GM18868 (cell line): ENCODE measurements at regions not wholly inside any gene's neighbourhood (a gene's known extent, or its start where the extent isn't known, plus 50 kb on each side); places are given as distances from the start of the nearest gene placed in this dataset.
A peak's percentile ranks its signal among the peaks of the same experiment; 100 is the strongest.
"Not testable (repeated sequence)": the region's sequence is repeated elsewhere in the genome, so short reads cannot be mapped to it uniquely, and the experiment has no call there.

Experiments used
- ATAC-seq: cut with Tn5 transposase; IDR thresholded peaks from one replicate; pipeline ENCODE4 v1.9.1; 2021; ENCODE audit warnings: mild to moderate bottlenecking, moderate library complexity; ENCODE audit not compliant: unreplicated experiment

- no peak for ATAC-seq
Measured at GRCh38 chrX:44675362-44676024, 132.8 kb upstream of the FUNDC1 start.

GRCh38 chrX:44674906-44675305, 132.2 kb upstream of the FUNDC1 start:
- no peak for ATAC-seq

GRCh38 chrX:44669626-44670025, 127.0 kb upstream of the FUNDC1 start:
- no peak for ATAC-seq

GRCh38 chrX:44667771-44668170, 125.1 kb upstream of the FUNDC1 start:
- no peak for ATAC-seq

GRCh38 chrX:44657718-44658246, 115.1 kb upstream of the FUNDC1 start:
- ATAC-seq, result not testable (repeated sequence)

GRCh38 chrX:44651358-44651757, 108.7 kb upstream of the FUNDC1 start:
- ATAC-seq, result no peak

- no peak for ATAC-seq
Measured at GRCh38 chrX:44643723-44644122, 101.1 kb upstream of the FUNDC1 start.

GRCh38 chrX:44637282-44637681, 94.6 kb upstream of the FUNDC1 start:
- no peak for ATAC-seq

- no peak for ATAC-seq
Measured at GRCh38 chrX:44621078-44621477, 78.4 kb upstream of the FUNDC1 start.

- no peak for ATAC-seq
Measured at GRCh38 chrX:44619039-44619438, 76.4 kb upstream of the FUNDC1 start.

GRCh38 chrX:44596277-44596676, 53.6 kb upstream of the FUNDC1 start:
- ATAC-seq, result peak; percentile 100
